K562 (cell line): ENCODE measurements at regions not wholly inside any gene's neighbourhood (a gene's known extent, or its start where the extent isn't known, plus 50 kb on each side); places are given as distances from the start of the nearest gene placed in this dataset.

Experiments
- CBFA2T3 ChIP-seq: fragments of 450-650 bp; IDR thresholded peaks from 2 replicates; pipeline ENCODE4 v1.6.1; 2017
- CREBBP ChIP-seq: IDR thresholded peaks from one replicate; pipeline ENCODE4 v1.6.1; 2012; ENCODE audit warnings: low read depth, mild to moderate bottlenecking, control low read depth, inconsistent platforms, low read length
- CTCF ChIP-seq, 3 experiments: IDR thresholded peaks in 2 of 3; conservative IDR thresholded peaks in 1 of 3; 2 replicates each; pipeline ENCODE4 v1.5.1; 2011 to 2012; ENCODE audit warnings: low read length in 3 of 3, mild to moderate bottlenecking in 3 of 3, control low read depth in 2 of 3, improper control_type of control experiment in 1 of 3, inconsistent platforms in 1 of 3, low read depth in 1 of 3, mixed read lengths in 1 of 3, moderate library complexity in 1 of 3; ENCODE audit not compliant: insufficient read depth in 2 of 3
- CUX1 ChIP-seq: fragments of 200-800 bp; sonication (Bioruptor generic); IDR thresholded peaks from 2 replicates; pipeline ENCODE4 v1.6.1; 2016; ENCODE audit warnings: missing genetic modification characterization, missing compliant biosample characterization
- E2F3 ChIP-seq: fragments of 250-450 bp; sonication (Bioruptor Pico); IDR thresholded peaks from 2 replicates; pipeline ENCODE4 v1.4.0; 2020; ENCODE audit warnings: mild to moderate bottlenecking
- EZH2 ChIP-seq: IDR thresholded peaks from 2 replicates; pipeline ENCODE4 v1.6.1; 2012; ENCODE audit warnings: low read depth, mild to moderate bottlenecking, inconsistent platforms, low read length, borderline replicate concordance
- NR1H2 ChIP-seq: sonication (generic); formaldehyde crosslinking; IDR thresholded peaks from 2 replicates; pipeline ENCODE4 v1.4.0; 2020; ENCODE audit warnings: mild to moderate bottlenecking, missing genetic modification reagents
- WHSC1 ChIP-seq: IDR thresholded peaks from one replicate; pipeline ENCODE4 v1.6.1; 2012; ENCODE audit warnings: low read length, control low read depth, inconsistent platforms
- ZNF431 ChIP-seq: sonication (generic); formaldehyde crosslinking; IDR thresholded peaks from 2 replicates; pipeline ENCODE4 v1.8.0; 2022; ENCODE audit warnings: mild to moderate bottlenecking, missing genetic modification reagents

- TF ChIP-seq CBFA2T3 (no peak), CREBBP (no peak), E2F3 (CRISPR knock-in tag) (no peak), CTCF (IDR thresholded peaks at IDR 0.05 in 2 of 3, conservative IDR thresholded peaks at IDR 0.05 in 1 of 3; ENCODE audit: insufficient read depth in 2 of 3, low read depth in 1 of 3, low read length in 3 of 3) (no peak), CUX1 (CRISPR knock-in tag) (no peak), NR1H2 (CRISPR knock-in tag) (no peak), ZNF431 (CRISPR knock-in tag) (no peak), WHSC1 (no peak), EZH2 (no peak)
Measured at GRCh38 chr1:80305466-80305865, 1298.9 kb upstream of the ADGRL4 start.
